GM21786 (cell line): ENCODE measurements at regions not wholly inside any gene's neighbourhood (a gene's known extent, or its start where the extent isn't known, plus 50 kb on each side); places are given as distances from the start of the nearest gene placed in this dataset.

Source experiments
- ATAC-seq: cut with Tn5 transposase; IDR thresholded peaks from one replicate; pipeline ENCODE4 v1.9.1; 2021; ENCODE audit not compliant: unreplicated experiment

DNA sequence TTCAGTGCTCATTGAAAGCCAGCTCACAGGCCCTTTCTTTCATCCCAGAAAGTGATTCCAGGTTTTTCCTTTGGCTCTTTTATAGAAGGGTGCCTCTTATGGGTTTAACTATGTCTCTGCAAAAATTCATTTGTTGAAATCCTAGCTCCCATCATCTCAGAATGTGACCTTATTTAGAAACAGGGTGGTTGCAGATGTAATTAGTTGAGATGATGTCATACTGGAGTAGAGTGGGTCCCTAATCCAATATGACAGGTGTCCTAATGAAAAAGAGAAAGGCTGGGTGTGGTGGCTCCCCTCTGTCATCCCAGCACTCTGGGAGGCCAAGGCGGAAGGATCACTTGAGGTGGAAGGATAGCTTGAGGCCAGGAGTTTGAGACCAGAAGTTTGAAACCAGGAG lies 64.2 kb upstream of the FAM20A start:
- no peak for ATAC-seq

DNA sequence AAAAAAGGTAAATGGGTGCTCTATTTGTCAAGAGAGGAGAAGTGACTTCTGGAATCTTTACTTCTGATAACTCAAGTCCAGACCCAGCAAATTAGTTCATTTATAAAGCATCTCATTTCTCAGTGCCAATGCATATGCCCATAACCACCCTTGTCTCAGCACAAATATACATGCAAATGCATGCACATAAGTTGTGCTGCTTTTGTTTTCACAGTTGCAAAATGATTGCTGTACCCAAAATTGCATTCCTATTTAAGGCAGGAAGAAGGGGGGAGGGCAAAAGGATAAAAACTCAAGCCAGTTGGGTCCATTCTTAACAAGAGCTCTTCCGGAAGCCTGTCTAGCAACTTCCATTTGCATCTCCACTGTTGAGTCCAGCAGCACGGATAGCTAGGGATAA lies 61.3 kb upstream of the FAM20A start:
- no peak for ATAC-seq

DNA sequence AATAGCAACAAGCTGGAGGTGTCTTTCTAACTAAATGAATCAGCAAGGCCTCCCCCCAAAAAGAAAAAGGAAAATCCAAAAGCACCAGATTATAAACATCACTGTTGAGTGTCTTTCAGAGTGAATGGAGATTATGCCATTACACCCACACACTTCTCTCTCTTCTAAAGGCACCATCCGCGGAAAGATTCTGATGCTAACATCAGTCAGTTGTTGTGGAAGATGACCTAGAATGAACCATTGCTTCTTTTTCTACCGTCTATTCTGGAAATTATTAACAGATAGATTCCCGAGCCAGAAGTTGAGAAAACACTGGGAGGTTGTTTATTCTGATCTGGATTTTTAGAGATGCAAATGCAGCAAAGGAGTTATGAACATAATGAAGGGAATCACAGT lies 60.9 kb upstream of the FAM20A start:
- ATAC-seq, result no peak

DNA sequence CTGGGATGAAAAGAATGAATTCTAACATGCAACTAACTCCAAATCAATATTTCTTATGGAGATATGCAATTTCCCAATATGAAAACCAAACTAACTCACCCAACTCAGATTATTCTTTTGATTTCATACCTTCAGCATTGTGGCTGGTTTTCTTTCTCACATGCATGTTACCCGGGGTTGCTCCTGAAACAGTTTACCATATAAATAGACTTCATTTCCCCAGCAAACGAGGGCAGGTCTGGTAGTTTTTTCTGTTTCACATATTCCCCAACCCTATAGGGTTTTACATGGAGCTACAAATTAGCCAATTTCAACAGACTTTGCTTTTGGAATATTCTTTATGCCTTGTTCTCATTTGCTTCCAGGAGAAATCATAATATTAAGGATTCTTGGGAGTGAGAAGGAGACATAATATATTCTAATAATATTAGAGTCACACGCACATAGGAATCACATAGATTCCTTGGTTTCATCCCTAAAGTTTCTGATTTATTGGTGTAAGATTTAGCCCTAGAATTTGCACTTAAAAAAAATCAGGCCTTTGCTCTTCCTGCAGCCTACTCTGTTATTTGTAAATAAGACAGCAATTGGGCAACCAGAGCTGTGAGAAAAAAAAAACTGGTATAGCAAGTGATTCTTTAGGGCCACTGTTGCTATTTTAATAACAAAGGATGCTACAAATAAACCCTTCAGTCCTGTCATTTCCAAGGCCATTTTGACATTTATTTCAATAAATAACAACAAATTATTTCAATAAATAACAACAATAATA lies 60.3 kb upstream of the FAM20A start:
- ATAC-seq, result no peak

DNA sequence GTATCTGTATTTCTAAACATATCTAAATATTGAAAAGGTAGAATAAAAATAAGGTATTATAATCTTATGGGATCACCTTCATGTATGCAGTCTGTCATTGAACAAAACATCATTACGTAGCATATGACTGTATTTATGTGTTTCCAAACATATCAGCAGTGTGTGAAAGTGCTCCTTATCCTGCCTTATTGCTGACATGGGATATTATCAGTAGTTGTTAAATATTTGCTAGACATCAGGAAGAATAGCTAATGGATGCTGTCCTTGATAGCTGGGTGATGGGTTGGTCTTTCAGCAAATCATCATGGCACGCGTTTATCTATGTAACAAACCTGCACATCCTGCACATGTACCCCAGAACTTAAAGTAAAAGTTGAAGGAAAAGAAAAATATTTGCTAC lies 59.1 kb upstream of the FAM20A start:
- no peak for ATAC-seq

DNA sequence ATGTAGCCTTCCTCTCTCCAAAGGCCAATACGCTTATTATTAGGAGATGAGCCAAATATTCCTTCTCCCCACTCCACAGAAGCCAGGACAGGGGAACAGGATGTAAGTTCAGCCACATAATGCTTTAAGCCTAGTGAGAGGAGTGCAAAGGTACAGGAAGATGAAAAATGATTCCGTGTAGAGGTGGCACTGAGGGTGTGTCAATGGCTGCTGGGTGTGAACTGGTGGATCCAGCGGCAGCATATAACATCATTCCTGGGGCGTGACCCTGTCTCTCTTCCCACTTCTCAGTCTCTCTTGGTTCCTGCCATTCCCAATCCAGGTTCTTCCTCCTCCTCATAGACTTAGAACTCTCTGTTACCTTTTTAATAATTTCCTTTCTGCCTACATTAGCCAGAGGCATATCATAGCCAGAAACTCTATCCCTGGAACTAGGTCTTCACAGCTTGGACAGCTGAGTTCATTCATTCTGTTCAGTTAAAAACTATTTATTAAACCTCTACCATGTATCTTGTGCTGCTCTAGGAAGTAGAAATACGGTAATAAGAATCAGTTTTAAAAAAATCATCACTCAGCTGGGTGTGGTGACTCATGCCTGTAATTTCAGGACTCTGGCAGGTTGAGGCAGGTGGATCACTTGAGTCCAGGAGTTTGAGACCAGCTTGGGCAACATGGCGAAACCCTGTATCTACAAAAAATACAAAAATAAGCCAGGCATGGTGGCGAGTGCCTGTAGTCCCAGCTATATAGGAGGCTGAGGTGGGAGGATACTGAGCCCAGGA lies 58.0 kb upstream of the FAM20A start:
- no peak for ATAC-seq

DNA sequence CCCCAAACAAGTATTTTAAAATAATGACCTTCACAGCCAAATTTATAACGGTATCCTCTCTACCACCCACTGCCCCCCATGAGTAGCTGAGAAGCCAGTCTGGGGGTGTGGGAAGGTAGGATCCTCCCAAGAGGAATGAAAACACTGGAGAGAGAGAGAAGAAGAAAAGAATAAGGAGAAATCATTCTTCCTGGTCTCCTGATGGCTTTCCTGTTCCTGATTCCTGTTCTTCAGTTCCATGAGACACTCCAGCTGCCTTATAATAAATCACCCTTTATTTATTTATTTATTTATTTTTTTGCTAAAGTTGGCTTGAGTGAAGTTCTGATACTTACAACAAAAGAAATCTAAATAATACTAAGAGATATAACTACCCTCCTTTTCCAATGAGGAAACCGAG lies 56.4 kb upstream of the FAM20A start:
- ATAC-seq, result no peak

DNA sequence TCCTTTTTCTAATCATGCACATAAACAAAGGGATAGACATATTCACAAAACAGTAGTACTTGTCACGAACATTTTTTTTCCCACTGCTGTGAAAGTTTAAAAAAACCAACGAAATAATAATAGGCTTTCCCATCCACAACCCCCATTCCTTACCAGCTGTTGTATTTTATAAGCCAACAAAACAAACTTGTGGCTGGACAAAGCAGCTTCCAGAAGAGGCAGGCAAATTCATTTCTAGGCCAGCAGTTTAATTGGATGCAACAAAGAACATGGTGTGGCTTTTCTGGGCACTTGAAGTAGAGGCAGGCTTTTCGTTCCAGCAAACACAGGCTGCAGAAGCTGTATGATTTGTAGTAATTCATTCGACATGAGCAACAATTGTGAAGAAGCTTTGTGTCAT lies 56.0 kb upstream of the FAM20A start:
- ATAC-seq, result no peak

DNA sequence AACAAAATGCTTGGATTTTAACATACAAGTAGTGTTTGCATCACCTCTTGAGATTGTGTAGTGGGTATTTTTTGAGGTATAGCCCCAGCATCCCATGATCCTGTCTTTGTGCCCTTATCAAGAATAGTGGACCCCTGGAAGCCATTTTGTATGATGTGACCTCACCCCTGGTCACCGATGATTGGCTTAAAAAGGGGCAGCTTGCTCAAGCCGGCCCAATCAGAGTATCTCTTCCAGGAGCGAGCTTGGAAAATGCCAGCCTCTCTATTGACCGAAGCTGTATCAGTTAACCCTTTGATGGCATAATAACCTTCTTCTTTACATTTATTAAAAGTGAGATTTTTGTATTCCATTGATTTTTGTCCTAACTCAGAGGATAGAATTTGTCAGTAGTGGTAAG lies 55.5 kb upstream of the FAM20A start:
- no peak for ATAC-seq
